NCI-H128 (cell line): ENCODE measurements at regions not wholly inside any gene's neighbourhood (a gene's known extent, or its start where the extent isn't known, plus 50 kb on each side); places are given as distances from the start of the nearest gene placed in this dataset.
A peak's percentile ranks its signal among the peaks of the same experiment; 100 is the strongest.

Experiments
- DNase-seq: peaks from one replicate; lab custom pipeline; 2025; ENCODE audit not compliant: unreplicated experiment; lab: John Stamatoyannopoulos, UW

DNA sequence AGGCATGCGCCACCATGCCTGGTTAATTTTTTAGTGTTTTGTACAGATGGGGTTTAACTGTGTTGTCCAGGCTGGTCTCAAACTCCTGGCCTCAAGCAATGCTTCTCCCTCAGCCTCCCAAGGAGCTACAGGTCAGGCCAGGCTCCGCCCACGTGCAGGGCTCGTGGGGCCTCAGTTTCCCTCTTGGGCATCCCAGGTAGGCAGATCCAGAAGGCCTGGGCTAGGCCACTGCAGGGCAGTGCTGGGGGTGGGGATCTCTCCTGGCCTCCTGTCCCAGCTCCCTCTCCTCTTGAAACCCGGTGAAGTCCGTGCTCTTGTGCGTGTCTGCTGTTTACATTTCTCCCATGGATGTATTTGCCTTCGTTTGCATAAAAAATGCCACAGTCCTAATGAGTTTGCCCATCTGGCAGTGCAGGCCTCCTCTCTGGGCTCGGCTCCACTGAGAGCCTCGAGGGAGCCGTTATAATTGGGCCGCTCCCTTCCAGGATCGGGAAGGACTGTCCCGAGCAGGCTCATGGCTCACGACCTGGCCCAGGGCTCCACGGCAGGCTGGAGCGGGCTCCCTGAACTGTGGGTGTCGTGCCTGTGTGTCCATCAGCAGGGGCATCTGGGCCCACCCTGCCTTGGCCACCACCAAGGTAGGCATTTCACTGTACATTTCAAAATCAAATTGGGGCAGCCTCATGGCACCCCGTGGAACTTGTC is 52.6 kb upstream of the RUFY1 start:
- DNase-seq = no peak

DNA sequence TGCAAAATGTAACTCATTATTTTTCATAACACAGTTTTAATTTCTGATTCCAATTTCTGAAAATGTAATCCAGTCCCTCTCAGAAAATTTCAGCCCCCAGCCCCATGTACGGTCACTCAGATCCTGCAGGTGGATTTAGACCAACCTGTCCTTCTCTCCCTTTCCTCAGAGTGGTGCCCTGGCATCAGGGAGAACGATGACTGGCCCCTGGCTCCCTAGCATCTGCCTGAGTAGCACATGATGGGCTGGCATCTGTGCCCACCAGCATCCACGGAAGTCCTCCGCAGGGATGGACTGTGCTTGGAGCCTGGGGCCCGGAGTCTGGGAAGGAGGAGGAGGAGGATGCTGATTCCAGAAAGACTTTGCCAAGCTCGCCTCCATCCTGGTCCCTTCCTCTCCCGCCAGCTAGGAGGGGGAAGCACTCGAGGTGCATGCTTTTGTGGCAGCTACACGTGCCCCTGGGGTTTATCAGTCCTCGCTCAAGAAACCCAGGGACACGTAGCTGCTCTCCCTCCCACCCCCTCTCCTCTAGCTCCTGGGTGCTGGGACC is 54.4 kb upstream of the RUFY1 start:
- DNase-seq = no peak

DNA sequence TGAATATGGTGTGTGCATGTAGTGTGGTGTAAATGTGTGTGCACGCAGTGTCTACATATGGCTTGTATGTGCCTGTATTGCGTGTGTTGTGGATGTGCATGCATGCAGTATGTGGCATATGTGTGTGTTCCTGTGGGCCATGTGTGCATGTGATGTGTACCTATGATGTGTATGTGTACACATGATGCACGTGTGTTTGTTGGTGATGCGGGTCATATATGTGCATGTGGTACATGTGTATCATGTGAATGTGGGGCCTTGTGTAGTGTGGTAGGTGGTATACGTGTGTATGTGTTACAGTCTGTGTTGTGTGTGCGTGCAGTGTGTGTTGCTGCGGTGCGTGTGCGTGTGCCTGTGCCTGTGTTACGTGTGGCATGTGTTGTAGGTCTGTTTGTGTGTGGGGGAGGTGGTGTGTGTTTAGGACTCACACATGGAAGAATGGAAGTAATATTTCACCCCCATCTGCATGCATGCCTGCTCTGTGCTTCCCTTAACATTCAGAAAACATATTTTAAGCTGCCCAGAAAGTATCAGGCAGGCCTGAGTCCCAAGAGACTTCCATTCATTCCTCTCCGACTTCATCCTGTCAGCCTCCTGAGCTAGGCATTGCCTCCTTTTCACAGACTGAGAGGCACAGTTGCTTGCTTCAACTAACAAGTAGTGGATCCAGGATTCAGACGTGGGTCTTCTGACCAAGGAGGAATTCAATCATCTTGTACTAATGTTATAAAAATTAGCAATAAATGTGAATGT is 55.4 kb upstream of the RUFY1 start:
- no peak for DNase-seq

DNA sequence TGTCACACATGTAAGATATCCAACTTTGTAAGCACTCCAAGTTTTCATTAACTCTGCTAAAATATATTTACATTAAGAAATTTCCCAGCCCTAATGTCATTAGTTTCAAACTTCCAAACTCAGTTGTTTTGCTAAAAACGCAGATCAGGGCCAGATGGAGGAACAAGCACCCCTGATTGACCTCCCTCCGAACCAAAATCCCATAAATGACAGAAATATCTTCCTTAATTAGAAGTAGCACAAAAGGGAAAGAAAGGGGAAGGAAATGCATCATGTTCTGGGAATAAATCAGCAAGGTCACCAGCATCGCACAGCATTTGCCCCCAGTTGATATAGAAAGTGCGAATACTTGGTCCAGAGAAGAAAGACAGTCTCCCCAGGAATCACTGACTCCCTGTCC is 61.4 kb upstream of the RUFY1 start:
- DNase-seq = no peak

DNA sequence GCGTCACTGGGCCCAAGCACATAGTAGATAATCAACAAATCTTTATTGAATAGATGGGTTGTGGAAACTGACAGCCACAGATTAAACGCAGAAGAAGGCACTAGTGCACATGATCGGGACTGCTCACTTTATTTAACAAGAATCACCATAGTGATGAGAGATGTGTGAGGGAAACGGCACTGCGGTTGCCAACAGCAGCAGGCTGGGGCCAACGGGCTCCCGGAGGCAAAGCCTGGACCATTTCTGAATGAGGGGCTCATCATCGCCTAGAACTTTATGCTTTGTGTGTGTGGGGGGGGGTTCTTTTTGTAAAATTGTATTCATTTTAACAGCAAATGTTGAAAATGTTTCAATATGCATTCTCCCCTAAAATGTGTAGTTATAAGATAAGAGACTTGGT is 61.9 kb upstream of the RUFY1 start:
- DNase-seq = no peak

DNA sequence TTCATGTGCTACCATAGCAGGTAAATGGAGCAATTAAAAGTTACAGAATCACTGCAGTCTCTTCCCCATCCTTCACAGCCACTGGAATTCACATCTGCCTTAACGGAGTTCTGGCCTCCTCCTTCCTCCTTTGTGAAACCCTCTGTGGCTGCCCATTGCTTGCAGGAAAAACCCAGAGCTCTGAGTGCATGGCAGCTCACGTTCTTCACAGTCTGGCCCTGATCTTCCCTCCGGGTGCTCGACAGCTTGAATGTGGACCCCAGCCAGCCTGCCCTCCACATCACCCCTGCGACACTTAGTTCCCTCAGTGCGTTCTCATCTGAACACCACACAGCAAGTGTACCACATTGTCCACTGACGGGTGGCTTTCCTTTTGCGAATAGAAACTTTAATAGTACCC is 63.2 kb upstream of the RUFY1 start:
- DNase-seq = no peak

DNA sequence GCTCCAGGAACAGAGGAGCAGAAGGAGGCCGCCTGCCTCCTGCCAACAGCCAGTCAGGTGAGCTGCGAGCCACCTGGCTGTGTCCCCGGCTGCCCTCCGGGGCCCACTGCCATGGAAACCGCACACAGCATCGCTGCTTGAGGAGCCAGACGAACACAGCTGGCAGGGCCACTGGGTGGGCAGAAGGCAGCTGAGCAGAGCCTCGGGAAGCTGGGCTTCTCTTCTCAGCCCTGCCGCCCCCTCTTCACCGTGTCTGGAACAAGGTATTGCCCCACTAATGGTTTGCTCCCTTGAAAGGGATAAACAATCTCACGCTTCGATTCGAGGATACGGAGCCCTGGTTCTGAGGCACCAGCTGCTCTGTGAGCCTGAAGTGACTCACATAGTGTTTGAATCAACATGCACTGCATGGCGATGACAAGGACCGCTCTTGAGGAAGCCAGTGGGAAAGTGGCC is 63.7 kb upstream of the RUFY1 start:
- peak; percentile 52 for DNase-seq

DNA sequence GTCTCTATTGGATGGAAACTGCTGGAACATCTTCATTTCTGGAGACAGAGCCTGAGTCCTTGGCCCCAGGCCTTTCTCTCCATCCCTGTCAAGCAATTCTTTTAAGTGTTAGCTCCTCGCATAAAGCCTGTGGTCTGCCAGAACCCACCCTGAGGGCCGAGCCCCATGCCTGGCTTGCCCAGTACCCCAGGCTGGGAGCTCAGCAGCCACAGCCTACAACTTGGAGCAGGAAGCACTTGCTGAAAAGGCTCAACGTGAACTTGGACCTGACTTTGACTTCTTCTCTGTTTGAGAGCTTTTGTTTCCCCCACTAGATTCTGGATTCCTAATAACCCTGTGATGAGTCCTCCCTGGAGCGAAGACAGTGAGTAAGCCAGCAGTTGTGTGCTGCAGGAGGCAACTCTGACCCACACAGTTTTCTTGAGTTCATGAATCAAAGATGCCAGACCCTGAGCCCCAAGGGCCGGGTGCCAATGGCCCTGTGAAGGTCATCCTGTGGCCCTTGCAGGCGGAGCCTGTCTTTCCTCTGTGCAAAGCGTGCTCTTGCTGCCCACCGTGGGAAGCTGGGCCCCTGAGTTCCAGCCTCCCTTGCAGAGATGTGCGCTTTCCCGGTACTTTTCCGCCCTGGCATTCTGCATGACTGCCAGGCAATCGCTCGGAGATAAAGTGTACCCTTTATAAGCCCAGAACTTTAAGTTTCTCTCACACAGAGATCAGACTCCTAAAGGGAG is 64.3 kb upstream of the RUFY1 start:
- DNase-seq = no peak

DNA sequence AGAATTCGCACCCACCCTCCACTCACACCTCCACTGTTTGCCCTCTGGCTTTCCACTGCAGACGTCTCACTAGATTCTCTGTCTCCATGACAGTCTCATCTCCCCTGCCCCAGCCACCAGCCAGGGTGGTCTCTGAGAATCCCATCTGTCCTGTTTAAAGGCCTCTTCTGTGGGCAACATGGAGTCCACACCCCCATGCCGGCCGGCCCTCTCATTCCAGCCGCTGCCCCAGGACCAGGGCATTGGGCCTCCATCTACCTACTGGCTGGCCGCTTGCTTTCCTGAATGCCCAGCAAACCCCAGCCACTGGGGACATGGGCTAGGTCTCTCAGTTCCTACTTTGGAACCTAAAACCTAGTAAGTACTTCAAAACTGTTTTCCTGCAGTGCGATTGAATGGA is 65.6 kb upstream of the RUFY1 start:
- DNase-seq = no peak

DNA sequence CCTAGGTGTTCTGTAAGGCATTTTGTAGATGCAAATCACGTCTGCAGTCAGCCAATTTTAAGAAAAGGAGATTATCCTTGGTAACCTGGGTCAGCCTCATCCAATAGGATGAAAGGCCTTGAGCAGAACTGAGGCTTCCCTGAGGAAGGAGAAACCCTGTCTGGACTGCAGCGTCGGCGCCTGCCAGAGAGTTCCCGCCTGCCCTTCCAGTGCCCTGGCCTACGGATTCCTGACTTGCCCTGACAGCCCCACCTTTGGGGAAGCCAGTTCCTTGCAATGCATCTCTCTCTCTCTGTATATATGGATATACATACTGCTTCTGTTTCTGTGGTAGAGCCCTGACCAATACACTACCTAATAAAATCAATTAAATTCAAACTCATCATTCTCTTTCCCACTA is 66.2 kb upstream of the RUFY1 start:
- DNase-seq = no peak

DNA sequence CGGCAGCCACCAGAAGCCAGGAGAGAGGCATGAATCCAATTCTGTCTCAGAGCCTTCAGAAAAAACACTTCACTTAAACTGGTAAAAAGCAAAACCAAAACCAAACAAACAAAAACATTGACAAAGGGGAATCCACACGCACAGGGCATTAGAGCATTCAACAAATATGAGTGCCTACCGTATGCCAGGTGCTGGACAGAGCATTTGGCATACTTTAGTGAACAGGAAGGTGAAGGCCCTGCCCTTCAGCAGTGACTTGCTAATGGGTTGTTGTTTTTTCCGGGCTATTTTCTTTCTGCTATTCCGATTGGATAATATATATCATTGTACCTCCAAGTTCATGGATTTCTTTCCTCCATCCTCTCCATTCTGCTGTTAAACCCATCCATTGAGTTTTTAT is 71.7 kb upstream of the RUFY1 start:
- no peak for DNase-seq

DNA sequence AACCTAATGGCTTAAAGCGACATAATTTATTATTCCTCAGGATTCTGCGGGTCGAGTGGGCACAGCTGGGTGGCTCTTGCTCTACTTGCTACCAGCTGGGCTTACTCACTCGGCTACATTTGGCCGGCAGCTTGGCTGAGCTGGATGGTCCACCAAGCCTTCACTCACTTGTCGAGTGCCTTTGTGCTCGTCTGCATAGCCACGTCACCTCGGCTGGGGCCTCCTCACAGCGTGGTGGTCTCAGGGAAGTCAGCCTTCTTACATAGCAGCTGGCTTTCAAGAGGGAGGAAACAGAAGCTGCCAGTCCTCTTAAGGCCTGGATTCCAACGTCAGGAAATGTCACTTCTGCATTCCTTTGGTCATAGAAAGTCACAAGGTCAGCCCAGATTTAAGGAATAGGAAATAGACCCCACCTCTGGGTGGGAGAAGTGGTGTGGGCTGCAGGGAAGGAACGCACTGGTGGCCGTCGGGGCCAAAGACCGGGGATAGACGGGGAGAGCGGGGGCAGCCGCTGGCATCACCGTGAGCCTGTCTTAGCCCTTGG is 75.1 kb upstream of the RUFY1 start:
- no peak for DNase-seq

DNA sequence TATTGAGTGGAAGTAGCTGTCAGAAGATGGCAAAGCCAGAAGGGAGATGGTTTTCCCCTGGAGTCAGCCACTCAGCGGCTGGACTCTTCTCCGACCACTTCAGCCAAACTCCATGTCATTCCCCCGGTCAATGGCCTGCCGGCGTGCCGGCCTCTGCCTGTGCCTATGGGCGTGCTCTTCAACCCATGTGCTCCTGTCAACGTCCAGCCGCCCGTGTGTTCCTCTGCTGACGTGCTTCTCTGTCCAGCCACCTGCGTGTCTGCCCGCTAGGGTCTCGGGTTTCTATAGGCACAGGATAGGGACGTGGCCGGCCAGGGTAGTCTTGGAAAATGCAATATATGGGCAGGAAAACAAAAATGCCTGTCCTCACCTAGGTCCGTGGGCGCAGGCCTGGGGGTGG is 77.7 kb upstream of the RUFY1 start:
- no peak for DNase-seq

DNA sequence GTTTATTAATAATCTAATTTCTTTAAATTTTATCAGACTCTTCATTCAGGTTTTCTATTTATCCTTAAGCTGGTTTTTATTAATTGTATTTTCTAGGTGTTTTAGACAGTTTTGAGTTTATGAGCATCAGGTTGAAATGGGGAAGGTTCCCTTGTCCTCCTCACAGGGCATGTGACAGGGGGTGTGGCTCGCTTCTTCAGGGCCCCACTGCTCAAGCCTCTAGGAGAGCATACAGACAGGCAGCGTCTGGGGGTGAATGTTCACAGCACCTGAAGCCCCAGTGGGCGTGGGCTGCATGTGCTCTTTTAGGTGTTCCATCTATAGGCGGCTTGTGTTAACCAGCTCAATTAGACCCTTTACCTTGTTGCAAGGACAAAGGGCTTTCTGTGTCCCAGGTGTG is 78.2 kb upstream of the RUFY1 start:
- no peak for DNase-seq

DNA sequence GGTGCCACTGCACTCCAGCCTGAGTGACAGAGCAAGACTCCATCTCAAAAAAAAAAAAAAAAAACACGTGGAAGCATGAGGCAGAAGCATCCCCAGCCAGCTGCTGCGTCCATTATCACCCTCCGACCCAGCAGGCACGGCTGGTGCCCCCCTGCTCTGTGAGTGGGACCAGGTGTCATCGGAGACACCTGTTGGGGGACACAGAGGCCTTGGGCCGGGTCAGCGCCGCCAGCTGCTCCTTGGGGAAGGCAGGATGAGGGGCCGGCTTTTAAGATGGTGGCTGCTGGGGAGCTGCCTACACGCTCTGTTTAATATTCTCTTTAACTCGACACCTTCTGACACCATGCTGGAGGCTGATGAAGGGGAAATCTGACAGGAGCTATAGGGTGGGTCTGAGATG is 80.2 kb upstream of the RUFY1 start:
- DNase-seq = no peak

DNA sequence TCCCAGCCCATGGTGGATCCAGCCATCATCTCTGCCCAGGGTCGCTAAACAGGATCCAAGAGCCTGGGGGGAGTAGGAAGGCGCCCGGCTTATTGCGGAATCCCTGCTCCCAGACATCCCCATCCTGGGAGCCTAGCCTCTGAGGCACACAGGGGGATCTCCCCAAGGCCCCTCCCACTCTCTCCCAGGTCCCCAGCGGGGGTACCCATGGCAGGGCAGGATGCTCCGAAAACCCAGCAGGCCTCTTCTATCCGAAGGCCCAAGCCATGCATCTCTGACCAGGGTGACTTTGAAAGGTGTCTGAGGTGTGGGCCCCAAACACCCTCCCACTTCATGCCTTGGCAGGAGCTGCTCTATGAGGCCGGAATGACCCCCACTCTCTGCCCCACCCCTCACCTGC is 81.7 kb upstream of the RUFY1 start:
- DNase-seq = no peak

DNA sequence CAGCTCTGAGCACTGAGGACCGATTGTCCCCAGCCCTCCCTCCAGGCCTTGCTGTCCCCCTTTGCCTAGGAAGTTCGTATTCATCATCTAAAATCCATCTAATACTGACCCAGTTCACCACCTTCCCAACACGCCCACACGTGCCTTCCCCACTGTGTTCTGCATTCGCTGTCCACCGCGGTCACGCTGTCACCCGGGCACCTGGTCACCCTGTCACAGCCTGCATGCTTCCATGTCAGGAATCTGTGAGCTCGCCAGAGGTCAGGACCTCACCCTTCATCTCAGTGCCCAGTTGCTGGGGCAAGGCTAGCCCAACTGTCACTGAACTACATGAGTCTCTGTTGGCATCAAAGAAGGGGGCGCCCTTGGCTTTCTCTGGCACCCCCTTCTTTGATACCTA is 82.9 kb upstream of the RUFY1 start:
- DNase-seq = no peak

DNA sequence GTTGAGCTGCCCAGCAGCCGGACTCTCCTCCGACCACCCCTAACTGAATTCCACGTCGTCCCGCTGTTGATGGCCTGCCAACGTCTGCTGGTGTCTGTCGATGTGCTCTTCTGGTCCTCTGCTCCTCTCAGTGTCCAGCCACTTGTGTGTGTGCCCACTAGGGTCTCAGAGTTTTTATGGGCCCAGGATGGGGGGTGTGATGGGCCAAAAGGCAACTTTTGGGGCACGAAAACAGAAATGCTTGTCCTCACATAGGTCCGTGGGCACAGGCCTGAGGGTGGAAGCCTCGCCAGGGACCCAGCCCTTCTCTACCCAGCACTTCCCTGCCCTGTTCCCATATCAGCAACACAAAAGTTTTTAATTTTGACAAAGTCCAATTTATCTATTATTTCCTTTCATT is 85.7 kb upstream of the RUFY1 start:
- no peak for DNase-seq

DNA sequence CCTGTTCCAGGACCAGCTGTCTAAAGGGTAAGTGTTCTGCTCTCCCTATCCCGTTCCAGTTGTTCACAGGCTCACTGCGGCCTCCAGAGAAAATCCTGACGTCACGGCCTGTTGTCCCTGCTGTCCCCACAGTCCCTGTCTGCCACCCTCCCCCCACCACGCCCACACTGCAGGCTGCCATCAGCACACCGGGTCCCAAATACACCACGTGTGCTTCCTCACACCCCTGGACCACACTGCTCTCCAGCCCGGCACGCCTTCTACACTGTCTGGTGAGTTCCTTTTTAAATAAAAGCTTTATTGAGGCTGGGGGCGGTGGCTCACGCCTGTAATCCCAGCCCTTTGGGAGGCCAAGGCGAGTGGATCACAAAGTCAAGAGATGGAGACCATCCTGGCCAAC is 88.3 kb upstream of the RUFY1 start:
- no peak for DNase-seq

DNA sequence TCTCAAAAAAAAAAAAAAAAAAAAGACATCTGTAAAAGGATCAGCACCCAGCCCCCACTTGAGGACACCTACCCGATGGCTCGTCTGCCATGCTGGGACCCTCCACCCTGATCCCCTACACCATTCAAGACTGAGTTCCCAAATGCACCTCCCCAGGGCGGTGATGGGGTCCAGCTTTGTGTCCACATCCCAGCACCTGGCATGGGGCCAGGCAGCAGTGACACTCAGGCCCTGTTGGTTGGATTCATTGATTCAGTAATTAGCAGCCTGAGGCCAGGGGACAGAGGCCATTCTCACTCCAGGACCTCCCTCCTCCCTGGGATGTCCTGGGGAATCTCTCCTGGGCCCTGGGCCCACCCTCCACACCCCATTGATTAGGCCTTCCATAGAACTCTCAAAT is 88.8 kb upstream of the RUFY1 start:
- DNase-seq = no peak

DNA sequence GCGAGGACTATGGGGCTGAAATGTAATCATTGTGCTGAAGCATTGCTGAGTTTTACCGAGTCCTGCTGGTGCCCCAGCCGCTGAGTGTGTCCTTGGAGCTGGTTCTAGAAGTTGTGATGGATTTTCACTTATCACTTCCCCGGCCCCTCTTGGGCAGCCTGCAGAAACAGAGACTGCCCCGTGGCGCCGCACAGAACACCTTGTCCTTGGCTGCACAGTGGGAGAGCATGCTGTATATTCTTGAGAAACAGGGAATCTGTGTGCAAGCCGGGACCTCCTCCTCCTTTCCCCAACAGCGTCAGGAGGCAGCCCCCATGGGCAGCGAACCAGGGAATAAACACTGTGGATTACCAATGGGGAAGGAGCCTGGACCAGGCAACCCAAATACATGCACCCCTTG is 90.6 kb upstream of the RUFY1 start:
- DNase-seq = no peak

DNA sequence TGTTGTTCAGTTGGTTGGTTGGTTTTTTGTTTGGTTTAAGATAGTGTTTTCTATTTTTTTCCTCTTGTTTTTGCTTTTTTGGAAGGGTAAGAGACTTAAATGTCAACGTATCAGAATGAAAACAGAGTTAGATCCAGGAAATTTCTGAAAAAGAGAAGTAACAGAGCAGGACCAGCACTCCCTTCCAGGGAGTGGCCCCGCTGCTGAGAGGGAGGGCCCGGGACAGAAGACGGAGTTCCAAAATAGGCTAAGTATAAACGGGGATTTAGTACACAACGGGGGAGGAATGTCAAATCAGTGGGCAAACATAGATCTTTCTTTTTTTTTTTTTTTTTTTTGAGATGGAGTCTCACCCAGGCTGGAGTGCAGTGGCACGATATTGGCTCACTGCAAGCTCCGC is 92.7 kb upstream of the RUFY1 start:
- no peak for DNase-seq
